ENCODE measurements at regions not wholly inside any gene's neighbourhood (a gene's known extent, or its start where the extent isn't known, plus 50 kb on each side); places are given as distances from the start of the nearest gene placed in this dataset.
"Not testable (repeated sequence)": the region's sequence is repeated elsewhere in the genome, so short reads cannot be mapped to it uniquely, and the experiment has no call there.

GRCh38 chr13:80707000-80707983 lies 366.4 kb upstream of the SPRY2 start:
- no peak for FAIRE-seq
- DNase-seq (ENCODE audit: low spot score in 2 of 2) = no peak

DNA sequence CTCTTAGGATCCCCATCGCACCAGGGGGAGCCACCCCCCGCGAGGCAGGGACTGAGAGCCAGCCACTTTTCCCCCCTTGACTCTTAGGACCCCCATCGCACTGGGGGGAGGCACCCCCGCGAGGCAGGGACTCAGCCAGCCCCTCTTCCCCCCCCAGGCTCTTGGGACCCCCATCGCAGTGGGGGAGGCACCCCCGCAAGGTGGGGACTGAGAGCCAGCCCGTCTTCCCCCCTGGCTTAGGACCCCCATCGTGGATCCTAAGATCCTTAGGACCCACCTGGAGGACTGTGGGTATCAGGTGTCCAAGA lies 365.2 kb upstream of the SPRY2 start:
- FAIRE-seq (no peak), DNase-seq (ENCODE audit: low spot score in 2 of 2) (no peak)

GRCh38 chr13:80705371-80706163 lies 364.6 kb upstream of the SPRY2 start:
- FAIRE-seq = no peak
- no peak for DNase-seq (ENCODE audit: low spot score in 2 of 2)

DNA sequence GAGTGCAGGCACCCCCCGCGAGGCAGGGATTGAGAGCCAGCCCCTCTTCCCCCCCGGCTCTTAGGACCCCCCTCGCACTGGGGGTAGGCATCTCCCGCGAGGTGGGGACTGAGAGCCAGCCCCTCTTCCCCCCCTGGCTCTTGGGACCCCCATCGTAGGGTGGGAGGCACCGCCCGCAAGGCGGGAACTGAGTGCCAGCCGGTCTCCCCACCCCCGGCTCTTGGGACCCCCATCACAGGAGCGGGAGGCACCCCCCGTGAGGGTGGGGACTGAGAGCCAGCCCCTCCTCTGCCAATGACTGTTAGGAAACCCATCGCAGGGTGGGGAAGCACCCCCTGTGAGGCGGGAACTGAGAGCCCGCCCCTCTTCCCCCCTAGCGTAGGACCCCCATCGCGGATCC lies 363.4 kb upstream of the SPRY2 start:
- FAIRE-seq = no peak
- DNase-seq (ENCODE audit: low spot score in 2 of 2) = no peak

GRCh38 chr13:80695841-80696240 lies 354.9 kb upstream of the SPRY2 start:
- no peak for FAIRE-seq
- no peak for DNase-seq (ENCODE audit: low spot score in 2 of 2)

- not testable (repeated sequence) for DNase-seq (ENCODE audit: low spot score in 2 of 2); FAIRE-seq
These were observed 350.9 kb upstream of the SPRY2 start for GRCh38 chr13:80691814-80692213.

- no peak for DNase-seq (ENCODE audit: low spot score in 2 of 2)
- no peak for FAIRE-seq
These were observed 349.3 kb upstream of the SPRY2 start for GRCh38 chr13:80690208-80690607.

DNA sequence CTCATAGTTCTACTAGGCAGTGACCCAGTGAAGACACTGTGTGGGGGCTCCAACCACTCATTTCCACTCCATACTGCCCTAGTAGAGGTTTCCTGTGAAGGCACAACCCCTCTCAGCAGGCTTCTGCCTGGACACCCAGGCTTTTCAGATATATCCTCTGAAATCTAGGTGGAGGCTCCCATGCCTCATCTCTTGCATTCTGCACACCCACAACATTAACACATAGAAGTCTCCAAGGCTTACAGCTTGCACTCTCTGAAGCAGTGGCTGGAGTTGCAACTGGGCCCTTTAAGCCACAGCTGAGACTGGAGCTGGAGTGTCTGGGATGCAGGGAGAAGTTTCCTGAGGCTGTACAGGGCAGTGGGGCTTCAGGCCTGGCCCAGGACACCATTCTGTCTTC lies 347.7 kb upstream of the SPRY2 start:
- no peak for FAIRE-seq

GRCh38 chr13:80685942-80686341 lies 345.0 kb upstream of the SPRY2 start:
- FAIRE-seq (no peak), DNase-seq (ENCODE audit: low spot score in 2 of 2) (no peak)

More for the DNA sequence above, 347.7 kb upstream of the SPRY2 start:
- DNase-seq (ENCODE audit: low spot score in 2 of 2) = no peak

GRCh38 chr13:80684217-80684991 lies 343.5 kb upstream of the SPRY2 start:
- DNase-seq (ENCODE audit: low spot score in 2 of 2) (no peak), FAIRE-seq (no peak)

GRCh38 chr13:80680786-80681366 lies 339.9 kb upstream of the SPRY2 start:
- no peak for FAIRE-seq
- no peak for DNase-seq (ENCODE audit: low spot score in 2 of 2)

GRCh38 chr13:80679423-80679822 lies 338.5 kb upstream of the SPRY2 start:
- DNase-seq (ENCODE audit: low spot score in 2 of 2) (no peak), FAIRE-seq (no peak)

DNA sequence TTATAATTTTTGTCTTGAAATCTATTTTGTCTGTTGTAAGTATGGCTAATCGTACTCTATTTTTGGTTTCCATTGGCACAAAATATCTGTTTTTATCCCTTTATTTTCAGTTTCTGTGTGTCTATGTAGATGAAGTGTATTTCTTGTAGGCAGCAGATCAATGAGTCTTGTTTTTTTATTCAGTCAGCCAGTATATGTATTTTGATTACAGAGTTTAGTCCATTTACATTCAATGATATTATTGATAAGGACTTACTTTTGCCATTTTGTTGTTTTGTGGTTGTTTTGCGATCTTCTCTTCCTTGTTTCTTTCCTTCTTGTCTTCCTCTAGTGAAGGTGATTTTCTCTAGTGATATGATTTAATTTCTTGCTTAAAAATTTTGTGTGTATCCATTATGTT lies 336.3 kb upstream of the SPRY2 start:
- DNase-seq (ENCODE audit: low spot score in 2 of 2) (no peak), FAIRE-seq (no peak)

GRCh38 chr13:80675442-80675841 lies 334.5 kb upstream of the SPRY2 start:
- not testable (repeated sequence) for FAIRE-seq

GRCh38 chr13:80671773-80672172 lies 330.8 kb upstream of the SPRY2 start:
- DNase-seq (ENCODE audit: low spot score in 2 of 2) = no peak
- no peak for FAIRE-seq

More at GRCh38 chr13:80675442-80675841, 334.5 kb upstream of the SPRY2 start:
- DNase-seq (ENCODE audit: low spot score in 2 of 2) = not testable (repeated sequence)

GRCh38 chr13:80669112-80669511 lies 328.2 kb upstream of the SPRY2 start:
- FAIRE-seq = no peak

GRCh38 chr13:80668452-80668851 lies 327.5 kb upstream of the SPRY2 start:
- FAIRE-seq = no peak
- no peak for DNase-seq (ENCODE audit: low spot score in 2 of 2)

More at GRCh38 chr13:80669112-80669511, 328.2 kb upstream of the SPRY2 start:
- DNase-seq (ENCODE audit: low spot score in 2 of 2) = no peak

GRCh38 chr13:80666782-80667552 lies 326.0 kb upstream of the SPRY2 start:
- DNase-seq (ENCODE audit: low spot score in 2 of 2) = no peak

DNA sequence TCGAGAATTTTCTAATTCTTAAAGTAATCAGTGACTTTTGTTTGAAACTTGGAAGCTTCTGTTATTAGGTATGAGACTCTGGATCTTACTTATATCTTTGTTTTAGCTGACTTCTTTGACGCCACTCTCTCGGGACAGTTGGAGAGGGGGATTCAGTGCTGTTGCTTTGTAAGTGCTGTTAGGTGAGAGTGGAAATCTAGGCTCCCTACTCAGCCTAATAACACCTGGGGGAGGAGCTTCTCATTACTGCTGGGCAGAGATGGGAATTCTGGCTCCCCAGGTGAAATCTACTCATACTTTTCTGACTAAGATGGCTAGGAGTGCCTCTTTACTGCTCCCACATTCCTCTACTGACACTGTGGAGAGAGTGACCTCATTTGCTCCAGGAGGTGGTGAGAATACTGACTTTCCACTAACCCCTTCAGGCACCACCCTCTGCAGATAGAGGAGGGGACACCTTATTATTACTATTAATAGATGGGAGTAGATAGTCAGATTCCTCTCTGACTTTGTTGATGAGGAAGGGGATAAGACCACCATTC lies 324.9 kb upstream of the SPRY2 start:
- FAIRE-seq = no peak

More at GRCh38 chr13:80666782-80667552, 326.0 kb upstream of the SPRY2 start:
- FAIRE-seq = no peak

More for the DNA sequence above, 324.9 kb upstream of the SPRY2 start:
- DNase-seq (ENCODE audit: low spot score in 2 of 2) = no peak

All from frontal cortex (tissue), 3 donors.